ENCODE measurements at regions not wholly inside any gene's neighbourhood (a gene's known extent, or its start where the extent isn't known, plus 50 kb on each side); places are given as distances from the start of the nearest gene placed in this dataset.

DNA sequence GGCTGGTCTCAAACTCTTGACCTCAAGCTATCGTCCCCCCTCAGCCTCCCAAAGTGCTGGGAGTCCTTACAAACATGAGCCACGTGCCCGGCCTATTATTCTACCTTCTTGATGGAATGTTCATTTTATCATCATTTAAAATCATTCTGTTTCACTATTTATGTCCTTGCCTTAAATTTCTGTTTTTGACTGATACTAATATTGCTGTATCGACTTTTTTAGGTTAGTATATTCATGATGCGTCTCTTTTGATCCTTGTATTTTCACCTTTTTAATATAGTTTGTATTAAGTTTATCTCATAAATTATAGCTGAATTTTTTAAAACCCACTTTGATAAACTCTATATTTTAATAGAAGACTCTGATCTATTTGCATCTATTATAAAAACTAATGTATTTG, 98.4 kb upstream of the STXBP5 start:
- Histone ChIP-seq H3K4me1 (ENCODE audit: control insufficient read depth, insufficient read depth, low read length) (no peaks in the 10 kb centered on the region), H3K79me2 (ENCODE audit: control insufficient read depth, insufficient read depth, low read length) (no peaks in the 10 kb centered on the region), H3K4me3 (no peak overlapping the region), H3K4me2 (ENCODE audit: control insufficient read depth, insufficient read depth) (no peak overlapping the region), H3K9ac (ENCODE audit: control insufficient read depth, insufficient read depth, low read length) (no peak overlapping the region), H2AFZ (ENCODE audit: control insufficient read depth, low read depth, low read length) (no peak overlapping the region), H3K27me3 (replicated peaks in 1 of 2; ENCODE audit: control insufficient read depth in 2 of 2, insufficient read depth in 2 of 2, low read length in 1 of 2) (no peaks in the 10 kb centered on the region), H3K36me3 (ENCODE audit: control insufficient read depth in 2 of 2, insufficient read depth in 2 of 2, low read length in 1 of 2) (no peaks in the 10 kb centered on the region), H3K9me3 (replicated peaks; ENCODE audit: control insufficient read depth, insufficient read depth, low read length) (no peaks in the 10 kb centered on the region), H3K27ac (ENCODE audit: control insufficient read depth, insufficient read depth) (no peak overlapping the region), H4K20me1 (ENCODE audit: control insufficient read depth, insufficient read depth) (no peaks in the 10 kb centered on the region)
- in situ Hi-C loops (cut with MboI) = no loop called here
- no peak for ATAC-seq
- BruUV-seq (replicated peaks) = no TSS peak
- 52% methylated on average over 5 of the region's 5 CpGs for WGBS (ENCODE audit: insufficient coverage, insufficient replicate concordance, low lambda C conversion rate, missing lambda C conversion rate)
- intact Hi-C loops (cut with micrococcal nuclease; ENCODE audit: unreplicated experiment) = no loop called here
- ChIA-PET CTCF (no interaction called here), RAD21 (ENCODE audit: unreplicated experiment) (no interaction called here), SMC1A (ENCODE audit: uncharacterized antibody, unreplicated experiment) (no interaction called here), POLR2A (no interaction called here)
- no peak for DNase-seq (ENCODE audit: low read depth, low spot score)
- FAIRE-seq = no peak
- no peak for TF ChIP-seq CHD2 (IDR thresholded peaks at IDR 0.05; ENCODE audit: borderline replicate concordance, low read depth, low read length)
- TF ChIP-seq, protein P1, sequence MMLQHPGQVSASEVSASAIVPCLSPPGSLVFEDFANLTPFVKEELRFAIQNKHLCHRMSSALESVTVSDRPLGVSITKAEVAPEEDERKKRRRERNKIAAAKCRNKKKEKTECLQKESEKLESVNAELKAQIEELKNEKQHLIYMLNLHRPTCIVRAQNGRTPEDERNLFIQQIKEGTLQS (IDR thresholded peaks at IDR 0.05; ENCODE audit: borderline replicate concordance, extremely low read depth, low read depth, low read length) = no peak
- no peak for TF ChIP-seq ZNF207 (IDR thresholded peaks at IDR 0.05; ENCODE audit: borderline replicate concordance)
- no peak for TF ChIP-seq ZNF217 (IDR thresholded peaks at IDR 0.05)
- TF ChIP-seq YBX1 (IDR thresholded peaks at IDR 0.05) = no peak
- no peak for TF ChIP-seq ZBTB33 (IDR thresholded peaks at IDR 0.05)
- TF ChIP-seq SUZ12 (IDR thresholded peaks at IDR 0.05; ENCODE audit: unreplicated experiment) = no peak
- TF ChIP-seq NFYA (IDR thresholded peaks at IDR 0.05; ENCODE audit: borderline replicate concordance, low read depth, low read length) = no peak
- TF ChIP-seq MYB (IDR thresholded peaks at IDR 0.05; ENCODE audit: borderline replicate concordance, low read depth, low read length) = no peak
- TF ChIP-seq MYC (IDR thresholded peaks at IDR 0.05; ENCODE audit: insufficient read depth, insufficient read length, insufficient replicate concordance, low read length, severe bottlenecking) = no peak

All from GM12878 (cell line).